GM15510 (cell line): ENCODE measurements at regions not wholly inside any gene's neighbourhood (a gene's known extent, or its start where the extent isn't known, plus 50 kb on each side); places are given as distances from the start of the nearest gene placed in this dataset.

Experiments used
- POLR2A ChIP-seq: IDR thresholded peaks from 3 replicates; pipeline ENCODE4 v1.6.1; 2011; ENCODE audit warnings: borderline replicate concordance; ENCODE audit not compliant: insufficient read length; ENCODE audit errors: extremely low read depth

DNA sequence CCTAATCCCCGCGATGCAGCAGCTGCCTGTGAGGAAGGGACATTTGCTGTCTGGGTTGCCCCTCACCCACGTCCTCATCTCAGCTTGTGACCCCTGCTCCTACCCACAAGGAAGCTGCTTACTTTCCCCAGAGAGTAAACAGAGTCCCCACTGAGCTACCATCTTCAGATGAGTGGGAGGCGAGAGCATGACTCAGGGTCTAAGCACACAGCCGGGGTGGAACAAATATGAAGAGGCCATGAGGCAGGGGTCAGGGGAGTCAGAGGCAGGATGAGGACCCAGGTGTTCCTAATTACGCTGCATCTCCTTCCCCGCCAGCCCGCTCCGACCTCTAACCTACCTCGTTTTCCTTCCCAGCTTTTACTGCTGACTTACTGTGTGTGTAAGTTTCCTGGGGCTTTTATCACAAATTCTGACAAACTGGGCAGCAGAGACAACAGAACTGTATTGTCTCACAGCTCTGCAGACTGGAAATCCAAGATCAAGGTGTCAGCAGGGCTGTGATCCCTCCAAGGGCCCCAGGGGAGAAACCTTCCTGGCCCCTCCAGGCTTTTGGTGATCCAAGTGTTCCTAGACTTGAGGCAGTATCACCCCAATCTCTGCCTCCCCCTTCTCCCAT, 94.0 kb upstream of the DNAH5 start:
- no peak for TF ChIP-seq POLR2A

DNA sequence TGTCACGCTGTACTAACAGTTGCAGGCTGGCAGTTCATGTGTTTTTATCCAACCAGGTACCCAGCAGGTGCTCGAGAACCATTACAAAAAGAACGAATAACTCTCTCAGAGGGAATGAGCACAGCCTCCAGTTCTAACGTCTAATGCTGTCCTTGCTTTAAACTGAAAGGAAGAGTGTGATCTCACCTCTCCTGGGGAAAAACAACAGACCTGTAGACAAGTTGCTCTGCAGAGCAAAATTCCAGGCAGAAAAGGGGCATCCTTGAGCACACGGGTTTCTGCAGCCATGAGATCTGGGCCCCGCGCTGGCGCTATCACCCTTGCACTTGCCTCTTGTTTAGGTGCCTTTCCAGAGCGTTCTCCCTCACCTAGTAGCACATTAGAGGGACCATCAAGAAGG, 92.5 kb upstream of the DNAH5 start:
- TF ChIP-seq POLR2A, result no peak

GRCh38 chr5:14036514-14036913, 92.0 kb upstream of the DNAH5 start:
- TF ChIP-seq POLR2A, result no peak

DNA sequence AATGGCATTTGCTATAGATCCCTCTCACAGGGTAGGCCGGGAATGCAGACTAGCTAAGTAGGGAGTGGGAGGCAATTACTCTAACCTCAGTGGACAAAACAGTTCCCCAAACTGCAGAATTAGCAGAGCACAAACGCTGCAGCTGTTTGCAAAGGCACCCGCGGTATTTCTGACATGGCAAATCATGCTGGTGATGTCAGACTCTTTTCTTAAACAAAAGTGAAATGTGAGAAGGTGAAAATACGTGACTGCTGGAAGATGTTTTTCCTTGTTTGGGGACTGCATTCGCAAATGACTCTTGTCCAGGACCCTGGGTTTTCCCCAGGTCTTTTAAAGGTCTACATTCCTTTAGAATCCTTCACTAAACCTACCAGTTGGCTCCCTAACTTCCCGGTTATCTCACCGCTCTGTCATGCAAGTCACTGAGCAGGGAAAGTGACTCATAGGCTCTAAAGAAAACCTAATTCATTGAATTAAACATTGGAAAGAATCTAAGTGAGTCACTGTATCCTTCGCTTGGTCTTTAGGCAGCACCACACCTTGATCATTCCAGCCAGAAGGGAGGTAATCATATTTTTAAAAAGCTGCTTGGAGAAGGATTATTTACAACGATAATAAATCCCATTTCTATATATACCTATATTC, 91.5 kb upstream of the DNAH5 start:
- TF ChIP-seq POLR2A, result no peak

DNA sequence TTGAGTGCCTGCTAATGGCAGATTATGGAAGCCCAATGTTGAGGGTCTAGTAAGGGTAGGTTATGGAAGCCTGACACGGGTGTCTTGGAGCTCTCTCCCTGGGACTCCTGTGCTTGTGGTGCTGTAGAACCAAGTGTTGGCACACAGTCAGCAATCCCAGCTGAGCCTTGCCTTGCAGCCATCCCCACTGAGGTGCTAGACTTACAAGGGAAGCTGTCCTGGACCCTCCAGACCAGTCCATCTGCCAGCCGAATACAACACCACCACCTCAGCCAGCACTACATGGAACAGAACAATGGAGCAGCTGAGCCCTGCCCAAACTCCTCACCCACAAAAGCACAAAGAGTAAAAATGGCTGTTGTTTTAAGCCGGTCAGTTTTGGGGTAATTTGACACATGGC, 90.5 kb upstream of the DNAH5 start:
- no peak for TF ChIP-seq POLR2A

DNA sequence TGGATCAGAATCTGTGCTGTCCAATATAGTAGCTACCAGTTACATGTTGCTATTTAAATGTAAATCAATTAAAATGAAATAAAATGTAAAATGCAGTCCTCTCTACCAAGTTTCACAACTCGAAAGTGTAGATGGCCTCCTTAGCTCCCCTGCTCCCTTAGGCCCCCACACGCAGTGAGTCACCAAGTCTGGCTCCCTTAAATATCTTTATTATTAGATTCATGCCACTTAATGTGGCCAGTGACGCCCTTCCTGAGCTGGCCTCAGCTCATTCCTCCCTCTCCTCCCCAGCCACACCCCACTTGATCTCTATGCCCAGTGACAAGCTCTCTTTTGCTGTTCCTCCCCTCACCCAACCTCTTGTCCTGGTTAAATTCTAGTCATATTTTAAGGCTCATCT, 88.4 kb upstream of the DNAH5 start:
- TF ChIP-seq POLR2A, result no peak

- TF ChIP-seq POLR2A, result no peak
Observed at GRCh38 chr5:14028938-14029584, 84.6 kb upstream of the DNAH5 start.

DNA sequence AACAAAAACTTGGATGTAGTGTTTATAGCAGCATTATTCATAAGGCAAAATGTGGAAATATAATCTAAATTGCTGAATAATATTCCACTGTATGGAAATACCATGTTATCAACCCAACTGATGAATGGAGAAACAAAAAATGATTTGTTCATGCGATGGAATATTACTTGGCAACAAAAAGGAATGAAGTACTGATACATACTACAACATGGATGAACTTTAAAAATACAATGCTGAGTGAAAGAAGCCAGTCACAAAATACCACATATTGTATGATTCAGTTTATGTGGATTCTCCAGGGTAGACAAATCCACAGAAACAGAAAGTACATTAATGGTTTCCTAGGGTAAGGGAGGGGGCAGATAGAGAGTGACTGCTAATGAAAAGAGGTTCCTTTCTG, 83.7 kb upstream of the DNAH5 start:
- no peak for TF ChIP-seq POLR2A

DNA sequence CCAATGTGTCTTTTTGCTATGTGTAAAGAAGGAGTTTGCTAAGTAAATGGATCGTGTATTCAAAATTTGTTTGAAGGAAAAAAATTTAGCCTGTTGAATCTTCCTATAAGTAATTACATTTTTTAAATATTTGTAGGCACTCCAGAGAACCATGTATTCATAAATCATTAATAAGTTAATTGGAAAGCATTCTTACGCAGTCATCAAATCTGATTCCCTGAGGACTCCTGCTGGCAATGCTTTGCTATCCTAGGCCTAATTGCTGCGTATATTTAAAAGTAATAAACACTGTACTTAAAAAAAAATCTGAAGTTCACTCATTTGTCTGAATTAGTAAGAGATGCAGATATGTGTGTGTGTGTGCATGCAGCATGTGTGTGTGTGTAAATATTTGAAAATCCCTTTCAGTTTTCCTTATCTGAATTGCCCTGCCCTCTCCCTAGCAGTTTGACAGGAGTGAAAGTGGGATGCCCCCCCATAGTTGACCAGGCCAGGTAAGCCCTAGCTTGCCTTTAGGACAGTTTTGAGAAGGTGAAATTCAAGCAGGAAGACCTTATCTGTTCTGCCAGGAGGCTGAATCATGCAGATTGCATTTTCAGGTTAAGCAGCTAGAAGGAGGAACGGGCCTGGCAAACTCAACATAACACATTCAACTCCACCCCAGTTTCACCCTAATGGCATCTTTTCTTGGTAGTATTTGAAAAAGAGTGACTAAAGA, 81.2 kb upstream of the DNAH5 start:
- no peak for TF ChIP-seq POLR2A

- TF ChIP-seq POLR2A, result no peak
Observed at GRCh38 chr5:14022971-14023370, 78.5 kb upstream of the DNAH5 start.

GRCh38 chr5:14019768-14020290, 75.3 kb upstream of the DNAH5 start:
- TF ChIP-seq POLR2A, result no peak

DNA sequence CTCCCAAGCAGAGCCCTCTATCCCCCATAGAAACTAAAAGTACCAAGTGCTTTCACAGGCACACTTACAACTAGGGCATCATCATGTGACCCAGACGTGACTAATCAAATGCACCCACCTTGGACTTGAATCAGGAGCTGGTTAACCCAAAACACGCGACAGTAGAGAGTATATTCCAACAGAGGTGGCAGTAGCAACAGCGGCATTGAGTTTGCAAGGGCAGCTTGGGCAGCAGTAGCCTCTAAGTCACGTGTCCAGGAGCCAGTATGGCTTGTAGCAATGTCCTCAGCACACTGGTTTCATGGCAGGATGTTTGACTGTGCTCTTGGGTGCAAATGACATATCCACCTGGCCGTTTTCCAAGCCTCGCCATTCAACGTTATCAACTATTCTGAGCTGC, 73.4 kb upstream of the DNAH5 start:
- TF ChIP-seq POLR2A, result no peak

GRCh38 chr5:14016549-14016948, 72.1 kb upstream of the DNAH5 start:
- no peak for TF ChIP-seq POLR2A

GRCh38 chr5:14011089-14012020, 66.9 kb upstream of the DNAH5 start:
- TF ChIP-seq POLR2A, result peak; percentile 37
